IMR-90 (cell line): ENCODE measurements at regions not wholly inside any gene's neighbourhood (a gene's known extent, or its start where the extent isn't known, plus 50 kb on each side); places are given as distances from the start of the nearest gene placed in this dataset.

Experiments used
- CTCF ChIP-seq: conservative IDR thresholded peaks from 2 replicates; pipeline ENCODE4 v1.5.1; 2012; ENCODE audit warnings: mild to moderate bottlenecking, low read depth, low read length, improper control_type of control experiment
- ELK1 ChIP-seq: fragments of 150-350 bp; IDR thresholded peaks from 2 replicates; pipeline ENCODE4 v1.6.1; 2016; ENCODE audit warnings: low read depth, mild to moderate bottlenecking, low read length, moderate library complexity, borderline replicate concordance

GRCh38 chr10:63901228-63901627, 380.0 kb downstream of the REEP3 start:
- TF ChIP-seq ELK1 (no peak), CTCF (no peak)
